Liver (tissue), 7 donors: ENCODE measurements at regions not wholly inside any gene's neighbourhood (a gene's known extent, or its start where the extent isn't known, plus 50 kb on each side); places are given as distances from the start of the nearest gene placed in this dataset.

ENCODE experiments used
- DNase-seq: peaks from one replicate; pipeline ENCODE4 v3.0.0-alpha.2; 2017; ENCODE audit warnings: low spot score
- H3K27ac ChIP-seq, 2 donors: one replicate each; pipeline ENCODE4 v1.7.0; 2013; ENCODE audit warnings: inconsistent platforms in 2 of 2, low read length in 2 of 2, control low read depth in 1 of 2, low read depth in 1 of 2, mild to moderate bottlenecking in 1 of 2
- H3K27me3 ChIP-seq, 4 donors: one replicate each; pipeline versions ENCODE4 v1.6.1 to v1.7.0; 2013; ENCODE audit warnings: low read length in 3 of 4, inconsistent platforms in 1 of 4, mild to moderate bottlenecking in 1 of 4, moderate library complexity in 1 of 4; ENCODE audit not compliant: control insufficient read depth in 4 of 4, insufficient read depth in 4 of 4
- H3K36me3 ChIP-seq, 4 donors: one replicate each; pipeline versions ENCODE4 v1.6.1 to v1.7.0; 2013; ENCODE audit warnings: low read length in 3 of 4, mild to moderate bottlenecking in 3 of 4, low read depth in 1 of 4, moderate library complexity in 1 of 4; ENCODE audit not compliant: control insufficient read depth in 4 of 4, insufficient read depth in 3 of 4
- H3K4me1 ChIP-seq, 4 donors: one replicate each; pipeline versions ENCODE4 v1.6.1 to v1.7.0; 2013; ENCODE audit warnings: low read length in 3 of 4, mild to moderate bottlenecking in 3 of 4, moderate library complexity in 1 of 4; ENCODE audit not compliant: control insufficient read depth in 4 of 4, insufficient read depth in 4 of 4
- H3K4me3 ChIP-seq, 3 donors: one replicate each; pipeline versions ENCODE4 v1.6.1 to v1.7.0; 2013; ENCODE audit warnings: low read length in 3 of 3, control low read depth in 1 of 3, low read depth in 1 of 3, mild to moderate bottlenecking in 1 of 3
- H3K9ac ChIP-seq, 2 donors: one replicate each; pipeline ENCODE4 v1.7.0; 2013; ENCODE audit warnings: low read length in 2 of 2, mild to moderate bottlenecking in 2 of 2, moderate library complexity in 2 of 2, control low read depth in 1 of 2, low read depth in 1 of 2
- H3K9me3 ChIP-seq, 4 donors: one replicate each; pipeline versions ENCODE4 v1.6.1 to v1.7.0; 2013; ENCODE audit warnings: low read length in 3 of 4; ENCODE audit not compliant: control insufficient read depth in 4 of 4
- ATF3 ChIP-seq: IDR thresholded peaks from 2 replicates; pipeline ENCODE4 v1.6.1; 2016; ENCODE audit warnings: antibody characterized with exemption
- FOXA2 ChIP-seq: IDR thresholded peaks from 2 replicates; pipeline ENCODE4 v1.6.1; 2016; ENCODE audit warnings: antibody characterized with exemption
- GABPA ChIP-seq, 2 donors: IDR thresholded peaks in 1 of 2; conservative IDR thresholded peaks in 1 of 2; 2 replicates each; pipeline ENCODE4 v1.6.1; 2016; ENCODE audit warnings: antibody characterized with exemption in 2 of 2, mild to moderate bottlenecking in 1 of 2, moderate library complexity in 1 of 2
- HNF4G ChIP-seq: IDR thresholded peaks from 2 replicates; pipeline ENCODE4 v1.6.1; 2016; ENCODE audit warnings: antibody characterized with exemption
- JUND ChIP-seq, 2 donors: IDR thresholded peaks; 2 replicates each; pipeline ENCODE4 v1.6.1; 2016; ENCODE audit warnings: antibody characterized with exemption in 2 of 2
- NR2F2 ChIP-seq: IDR thresholded peaks from 2 replicates; pipeline ENCODE4 v1.6.1; 2016; ENCODE audit warnings: antibody characterized with exemption
- RAD21 ChIP-seq, 2 donors: IDR thresholded peaks; 2 replicates each; pipeline ENCODE4 v1.6.1; 2016; ENCODE audit warnings: antibody characterized with exemption in 2 of 2, mild to moderate bottlenecking in 2 of 2
- SP1 ChIP-seq: IDR thresholded peaks from 2 replicates; pipeline ENCODE4 v1.6.1; 2018; ENCODE audit warnings: antibody characterized with exemption, mild to moderate bottlenecking
- TAF1 ChIP-seq: conservative IDR thresholded peaks from 2 replicates; pipeline ENCODE4 v1.6.1; 2016; ENCODE audit warnings: antibody characterized with exemption, mild to moderate bottlenecking
- YY1 ChIP-seq: IDR thresholded peaks from 2 replicates; pipeline ENCODE4 v1.6.1; 2016; ENCODE audit warnings: antibody characterized with exemption, mild to moderate bottlenecking
- WGBS: extraction: QIAGEN DNeasy Blood & Tissue Kit; methylation state at CpG from one replicate; pipeline ENCODE4 v1.1.7; 2013; 5-methylcytosine and 5-hydroxymethylcytosine counted together
- TF ChIP-seq, protein P1 (sequence below): IDR thresholded peaks from 2 replicates; pipeline ENCODE4 v1.6.1; 2016; ENCODE audit warnings: antibody characterized with exemption
- TF ChIP-seq, protein P2 (sequence below): IDR thresholded peaks from 2 replicates; pipeline ENCODE4 v1.6.1; 2016; ENCODE audit warnings: antibody characterized with exemption, mild to moderate bottlenecking
- donor health status: healthy.
- donor health status: healthy.
- donor health status: healthy.
- donor health status: healthy.

- no peaks in the 10 kb centered on the region for H3K27me3 ChIP-seq
- no peak overlapping the region for H3K4me3 ChIP-seq
- no peak overlapping the region for H3K9ac ChIP-seq
- no peaks in the 10 kb centered on the region for H3K36me3 ChIP-seq
- WGBS = 78% methylated on average over 11 of the region's 11 CpGs
- H3K27ac ChIP-seq = no peak overlapping the region
- no peak for DNase-seq
- no peak for TF ChIP-seq HNF4G
- TF ChIP-seq, protein P1, sequence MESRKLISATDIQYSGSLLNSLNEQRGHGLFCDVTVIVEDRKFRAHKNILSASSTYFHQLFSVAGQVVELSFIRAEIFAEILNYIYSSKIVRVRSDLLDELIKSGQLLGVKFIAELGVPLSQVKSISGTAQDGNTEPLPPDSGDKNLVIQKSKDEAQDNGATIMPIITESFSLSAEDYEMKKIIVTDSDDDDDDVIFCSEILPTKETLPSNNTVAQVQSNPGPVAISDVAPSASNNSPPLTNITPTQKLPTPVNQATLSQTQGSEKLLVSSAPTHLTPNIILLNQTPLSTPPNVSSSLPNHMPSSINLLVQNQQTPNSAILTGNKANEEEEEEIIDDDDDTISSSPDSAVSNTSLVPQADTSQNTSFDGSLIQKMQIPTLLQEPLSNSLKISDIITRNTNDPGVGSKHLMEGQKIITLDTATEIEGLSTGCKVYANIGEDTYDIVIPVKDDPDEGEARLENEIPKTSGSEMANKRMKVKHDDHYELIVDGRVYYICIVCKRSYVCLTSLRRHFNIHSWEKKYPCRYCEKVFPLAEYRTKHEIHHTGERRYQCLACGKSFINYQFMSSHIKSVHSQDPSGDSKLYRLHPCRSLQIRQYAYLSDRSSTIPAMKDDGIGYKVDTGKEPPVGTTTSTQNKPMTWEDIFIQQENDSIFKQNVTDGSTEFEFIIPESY = no peak
- no peak for TF ChIP-seq SP1
- TF ChIP-seq FOXA2 = no peak
- no peak for TF ChIP-seq TAF1
- TF ChIP-seq RAD21 (IDR thresholded peaks at IDR 0.05) = no peak
- no peak for TF ChIP-seq ATF3
- TF ChIP-seq YY1 = no peak
- TF ChIP-seq NR2F2 = no peak
- no peak for TF ChIP-seq JUND (IDR thresholded peaks at IDR 0.05)
- H3K9me3 ChIP-seq = no peaks in the 10 kb centered on the region
- H3K4me1 ChIP-seq = peaks cover 0 to 6% (median 1%) of the 10 kb centered on the region in 4 donors
These were observed 79.5 kb upstream of the ATP6AP2 start for GRCh38 chrX:40501164-40501855.

- Histone ChIP-seq H3K9ac (no peak overlapping the region), H3K4me3 (no peak overlapping the region), H3K4me1 (no peaks in the 10 kb centered on the region), H3K27ac (no peak overlapping the region), H3K36me3 (no peaks in the 10 kb centered on the region), H3K9me3 (no peaks in the 10 kb centered on the region), H3K27me3 (no peaks in the 10 kb centered on the region)
- TF ChIP-seq, protein P1 = no peak
- TF ChIP-seq TAF1 (no peak), GABPA (IDR thresholded peaks at IDR 0.05 in 1 of 2, conservative IDR thresholded peaks at IDR 0.05 in 1 of 2) (no peak), SP1 (no peak), ATF3 (no peak), RAD21 (IDR thresholded peaks at IDR 0.05) (no peak), NR2F2 (no peak), YY1 (no peak), HNF4G (no peak)
- TF ChIP-seq, protein P2, sequence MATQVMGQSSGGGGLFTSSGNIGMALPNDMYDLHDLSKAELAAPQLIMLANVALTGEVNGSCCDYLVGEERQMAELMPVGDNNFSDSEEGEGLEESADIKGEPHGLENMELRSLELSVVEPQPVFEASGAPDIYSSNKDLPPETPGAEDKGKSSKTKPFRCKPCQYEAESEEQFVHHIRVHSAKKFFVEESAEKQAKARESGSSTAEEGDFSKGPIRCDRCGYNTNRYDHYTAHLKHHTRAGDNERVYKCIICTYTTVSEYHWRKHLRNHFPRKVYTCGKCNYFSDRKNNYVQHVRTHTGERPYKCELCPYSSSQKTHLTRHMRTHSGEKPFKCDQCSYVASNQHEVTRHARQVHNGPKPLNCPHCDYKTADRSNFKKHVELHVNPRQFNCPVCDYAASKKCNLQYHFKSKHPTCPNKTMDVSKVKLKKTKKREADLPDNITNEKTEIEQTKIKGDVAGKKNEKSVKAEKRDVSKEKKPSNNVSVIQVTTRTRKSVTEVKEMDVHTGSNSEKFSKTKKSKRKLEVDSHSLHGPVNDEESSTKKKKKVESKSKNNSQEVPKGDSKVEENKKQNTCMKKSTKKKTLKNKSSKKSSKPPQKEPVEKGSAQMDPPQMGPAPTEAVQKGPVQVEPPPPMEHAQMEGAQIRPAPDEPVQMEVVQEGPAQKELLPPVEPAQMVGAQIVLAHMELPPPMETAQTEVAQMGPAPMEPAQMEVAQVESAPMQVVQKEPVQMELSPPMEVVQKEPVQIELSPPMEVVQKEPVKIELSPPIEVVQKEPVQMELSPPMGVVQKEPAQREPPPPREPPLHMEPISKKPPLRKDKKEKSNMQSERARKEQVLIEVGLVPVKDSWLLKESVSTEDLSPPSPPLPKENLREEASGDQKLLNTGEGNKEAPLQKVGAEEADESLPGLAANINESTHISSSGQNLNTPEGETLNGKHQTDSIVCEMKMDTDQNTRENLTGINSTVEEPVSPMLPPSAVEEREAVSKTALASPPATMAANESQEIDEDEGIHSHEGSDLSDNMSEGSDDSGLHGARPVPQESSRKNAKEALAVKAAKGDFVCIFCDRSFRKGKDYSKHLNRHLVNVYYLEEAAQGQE = no peak
- 73% methylated on average over 4 of the region's 4 CpGs for WGBS
- DNase-seq = no peak
These were observed 84.0 kb upstream of the ATP6AP2 start for GRCh38 chrX:40496728-40497127.
